Right ventricle myocardium superior (tissue), 1 donor: ENCODE measurements at regions not wholly inside any gene's neighbourhood (a gene's known extent, or its start where the extent isn't known, plus 50 kb on each side); places are given as distances from the start of the nearest gene placed in this dataset.

ENCODE experiments used
- ATAC-seq: fragments of 200-7000 bp; cut with Tn5 transposase; one replicate; pipeline ENCODE4 v1.9.1; 2020; ENCODE audit warnings: mild to moderate bottlenecking; ENCODE audit not compliant: poor library complexity
- DNase-seq: peaks from one replicate; pipeline ENCODE4 v3.0.0-alpha.2; 2020
- intact Hi-C: fragments of 100-400 bp; cut with DNase I; formaldehyde crosslinking; loops from one replicate; pipeline ENCODE4 v1.11.2; 2022
- donor health status: DM: no; HTN: yes; CAD: no; lungs with severe emphysema.

GRCh38 chr20:21653628-21654027 lies 51.8 kb upstream of the PAX1 start:
- intact Hi-C loops = no loop called here
- no peak for DNase-seq
- ATAC-seq = no peak

- intact Hi-C loops = no loop called here
- ATAC-seq = no peak
- DNase-seq = no peak
Observed at GRCh38 chr20:21643417-21643816, 62.0 kb upstream of the PAX1 start.

- intact Hi-C loops = no loop called here
- ATAC-seq (no peak), DNase-seq (no peak)
Observed at GRCh38 chr20:21640556-21640955, 64.9 kb upstream of the PAX1 start.

GRCh38 chr20:21633829-21634228 lies 71.6 kb upstream of the PAX1 start:
- intact Hi-C loops = no loop called here
- DNase-seq (no peak), ATAC-seq (no peak)

DNA sequence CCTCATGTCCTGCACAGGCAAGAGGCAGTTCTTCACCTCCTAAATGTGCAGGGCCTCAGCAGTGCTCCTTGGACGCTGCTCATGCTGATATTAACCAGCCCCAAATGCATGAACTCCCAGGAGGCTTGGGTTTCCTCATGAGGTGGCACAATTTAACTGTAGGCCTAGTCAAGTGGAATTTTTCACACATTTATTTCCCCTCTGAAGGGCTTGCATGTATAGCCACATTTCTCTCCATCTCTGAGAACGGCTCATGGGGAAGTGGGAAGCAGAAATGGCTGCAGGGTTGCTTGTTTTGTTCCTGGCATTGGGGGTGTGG lies 72.8 kb upstream of the PAX1 start:
- ATAC-seq = no peak
- no peak for DNase-seq
- intact Hi-C loops = no loop called here

DNA sequence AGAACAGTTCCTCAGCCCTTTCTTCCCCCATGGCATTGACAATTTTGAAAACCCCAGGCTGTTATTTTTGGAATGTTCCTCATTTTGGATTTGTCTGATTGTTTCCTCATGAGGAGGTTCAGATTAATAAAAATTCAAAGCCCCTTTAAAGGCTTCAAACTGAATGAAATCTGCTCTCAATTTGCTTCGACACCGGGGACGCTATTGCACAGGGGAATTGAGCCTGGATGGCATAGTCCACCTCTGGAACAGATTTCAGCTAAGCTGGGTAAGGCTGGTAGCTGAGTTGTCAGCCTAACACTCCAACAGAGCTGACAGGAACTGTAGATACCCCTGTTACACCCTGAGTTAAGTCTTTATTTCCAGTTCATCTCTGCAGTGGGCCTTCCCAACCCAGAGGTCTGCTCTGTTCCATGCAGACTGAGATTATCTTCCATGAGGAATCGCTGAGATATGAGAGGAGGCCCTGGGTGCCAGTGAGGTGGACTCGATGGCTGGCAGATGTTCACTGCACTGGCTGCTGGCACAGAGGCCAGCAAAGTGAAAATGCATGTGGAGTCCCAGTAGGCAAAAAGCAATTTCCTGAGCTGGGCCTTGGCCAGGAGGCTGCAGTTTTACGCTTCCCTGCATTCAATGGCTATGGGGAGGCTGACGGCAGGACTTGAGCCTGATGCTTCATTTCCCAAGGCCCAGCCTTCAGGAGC lies 73.3 kb upstream of the PAX1 start:
- ATAC-seq = no peak
- intact Hi-C loops = no loop called here
- DNase-seq = no peak

DNA sequence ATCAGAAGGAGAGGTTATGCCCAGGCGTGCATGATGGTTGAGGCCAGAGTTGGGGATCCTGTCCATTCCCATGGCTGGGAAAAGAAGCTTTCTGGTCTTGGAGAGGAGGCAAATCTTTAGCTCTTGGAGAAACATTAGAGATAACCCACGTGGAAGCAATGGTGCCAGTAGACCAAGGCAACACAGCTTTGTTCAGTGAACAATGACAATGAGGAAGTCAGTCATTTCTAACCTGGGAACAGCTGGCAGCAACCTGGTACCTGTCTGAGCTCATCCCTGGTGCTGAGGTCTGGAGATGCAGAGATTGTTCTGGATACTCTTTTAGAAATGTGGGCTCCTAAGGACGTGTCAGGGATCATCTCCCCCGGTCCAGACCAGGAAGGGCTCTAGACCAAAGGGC lies 76.7 kb upstream of the PAX1 start:
- no peak for DNase-seq
- ATAC-seq = no peak
- intact Hi-C loops = no loop called here

GRCh38 chr20:21623781-21624094 lies 81.7 kb upstream of the PAX1 start:
- no peak for ATAC-seq
- intact Hi-C loops = no loop called here

DNA sequence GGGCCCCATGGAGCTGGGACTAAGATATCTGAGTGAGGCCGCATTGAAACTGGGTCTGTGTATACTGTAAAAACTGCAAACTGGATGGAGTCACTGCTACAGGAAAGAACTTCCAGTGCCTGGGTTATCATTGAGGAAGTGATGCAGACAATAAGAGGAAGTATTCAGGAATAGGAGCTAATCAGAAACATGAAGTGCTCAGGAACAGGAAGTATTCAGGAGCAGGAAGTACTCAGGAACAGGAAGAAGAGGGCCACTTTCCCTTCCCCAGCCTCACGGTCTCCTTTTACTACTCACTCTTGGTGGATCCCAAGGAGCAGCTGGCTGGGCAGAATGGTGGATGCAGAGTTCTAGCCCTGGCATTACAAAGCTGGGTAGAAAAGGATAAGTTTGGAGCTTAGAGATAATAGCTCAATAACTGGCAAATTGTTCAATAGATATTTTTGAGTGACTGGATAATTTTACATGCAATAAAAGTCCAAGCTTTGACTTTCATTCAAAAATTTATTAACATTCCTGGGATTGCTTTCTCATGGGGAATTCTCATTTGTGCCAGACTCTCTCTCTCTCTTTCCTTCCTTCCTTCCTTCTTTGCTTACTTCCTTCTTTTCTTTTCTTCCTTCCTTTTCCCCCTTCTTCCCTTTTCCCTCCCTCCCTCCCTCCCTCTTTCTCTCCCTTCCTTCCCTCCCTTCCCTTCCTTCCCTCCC lies 82.2 kb upstream of the PAX1 start:
- intact Hi-C loops = no loop called here
- DNase-seq = no peak

More at GRCh38 chr20:21623781-21624094, 81.7 kb upstream of the PAX1 start:
- no peak for DNase-seq

DNA sequence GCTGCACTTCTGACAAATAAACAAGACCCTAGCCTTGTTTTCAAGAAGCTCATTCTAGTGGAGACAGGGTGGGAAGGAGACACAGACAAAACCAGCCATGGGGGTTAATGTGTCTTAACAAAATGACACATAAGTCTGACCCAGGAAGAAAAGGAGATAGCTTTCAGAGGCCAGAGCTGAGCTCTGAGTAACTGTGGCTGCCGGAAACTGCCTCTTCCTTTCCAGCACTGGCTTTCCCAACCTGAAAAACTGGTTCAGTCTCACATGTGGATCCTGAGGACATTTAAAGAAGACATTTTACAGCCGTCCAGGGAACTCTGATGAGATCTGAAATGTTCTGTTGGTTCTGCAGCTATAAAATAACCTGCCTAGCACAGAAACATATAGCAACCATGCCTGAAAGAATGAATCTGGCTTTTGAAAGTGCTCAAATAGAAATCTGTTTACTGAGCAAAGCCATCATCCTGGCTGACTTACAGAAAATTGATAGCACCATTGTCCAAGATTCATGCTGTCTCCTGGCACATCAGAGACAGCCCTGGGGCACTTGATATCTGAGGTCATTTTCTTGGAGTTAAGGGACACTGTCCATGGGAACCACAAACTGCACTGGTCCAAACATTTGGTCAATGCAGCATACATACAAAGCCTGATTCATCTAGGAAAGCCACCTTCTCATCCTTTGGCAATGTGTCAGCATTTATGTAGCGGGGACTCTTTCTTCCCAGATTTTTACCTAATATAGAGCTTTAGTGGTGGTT lies 83.2 kb upstream of the PAX1 start:
- intact Hi-C loops = no loop called here
- no peak for ATAC-seq
- no peak for DNase-seq

More for the DNA sequence above, 82.2 kb upstream of the PAX1 start:
- no peak for ATAC-seq

DNA sequence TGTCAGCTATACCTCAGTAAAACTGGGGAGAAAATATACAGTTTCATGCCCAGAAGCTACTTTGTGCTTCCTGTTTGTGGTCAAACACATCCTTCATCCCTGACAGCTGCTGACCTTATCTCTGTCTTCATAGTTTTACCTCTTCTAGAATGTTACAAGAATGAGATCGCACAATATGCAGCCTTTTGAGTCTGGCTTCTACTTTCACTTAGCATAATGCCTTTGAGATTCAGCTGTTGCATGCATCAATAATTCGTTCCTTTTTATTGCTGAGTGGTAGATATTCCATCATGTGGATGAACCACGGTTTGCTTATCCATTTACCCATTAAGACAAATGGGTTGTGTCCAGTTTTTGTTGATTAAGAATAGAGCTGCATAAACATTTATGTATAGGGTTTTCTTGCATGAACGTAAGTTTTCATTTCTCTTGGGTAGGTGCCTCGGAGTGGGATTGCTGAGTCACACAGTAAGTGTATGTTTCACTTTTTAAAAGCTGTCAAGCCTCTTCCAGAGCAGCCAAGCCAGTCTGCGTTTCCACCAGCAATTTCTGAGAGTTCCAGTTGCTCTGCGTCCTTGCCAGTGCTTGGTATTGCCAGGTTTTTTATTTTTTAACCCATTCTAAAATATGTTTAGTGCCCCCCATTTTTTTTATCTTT lies 86.6 kb upstream of the PAX1 start:
- ATAC-seq = no peak
- DNase-seq = no peak
- intact Hi-C loops = no loop called here

DNA sequence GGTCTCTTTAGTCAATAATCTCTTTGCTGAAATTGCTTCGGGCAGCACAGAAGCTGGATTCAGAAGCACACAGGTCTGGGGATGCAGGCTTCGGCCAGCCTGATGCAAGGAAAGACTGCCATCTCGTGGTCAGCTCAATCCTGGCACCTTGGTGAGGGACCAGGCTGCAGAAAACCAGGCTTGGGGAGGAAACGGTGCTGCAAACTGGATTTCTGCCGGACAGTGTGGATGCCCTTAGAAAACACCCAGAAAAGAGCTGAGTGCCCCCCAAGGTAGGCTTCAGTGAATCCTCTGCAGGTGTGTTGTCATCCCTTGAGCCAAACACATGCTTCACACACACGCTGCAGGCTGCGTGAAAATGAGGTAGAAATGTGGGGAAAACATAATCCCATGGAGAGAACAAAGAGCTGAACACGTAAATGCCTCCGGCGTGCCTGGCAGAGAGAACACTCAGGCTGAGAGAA lies 89.8 kb upstream of the PAX1 start:
- intact Hi-C loops = no loop called here
- ATAC-seq = no peak
- DNase-seq = no peak

DNA sequence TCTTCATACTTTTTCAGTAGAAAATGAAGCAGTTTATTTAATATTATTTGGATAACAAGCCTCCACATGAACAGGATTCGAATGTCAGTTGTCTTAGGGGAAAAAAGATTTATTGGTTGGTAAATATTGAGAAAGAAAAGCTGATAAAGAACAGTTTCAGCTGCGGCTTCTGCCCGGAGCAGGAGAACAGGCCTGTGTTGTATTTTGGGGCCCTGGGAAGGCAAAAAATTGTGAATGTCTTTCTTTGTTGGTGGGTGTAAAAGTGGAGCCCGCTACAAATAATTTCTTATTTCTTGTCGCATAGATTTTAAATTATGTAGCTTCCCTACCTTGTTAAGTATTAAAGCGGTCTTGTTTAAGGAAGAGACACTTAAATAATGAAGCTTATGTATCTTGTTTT lies 90.5 kb upstream of the PAX1 start:
- intact Hi-C loops = no loop called here
- ATAC-seq (no peak), DNase-seq (no peak)

DNA sequence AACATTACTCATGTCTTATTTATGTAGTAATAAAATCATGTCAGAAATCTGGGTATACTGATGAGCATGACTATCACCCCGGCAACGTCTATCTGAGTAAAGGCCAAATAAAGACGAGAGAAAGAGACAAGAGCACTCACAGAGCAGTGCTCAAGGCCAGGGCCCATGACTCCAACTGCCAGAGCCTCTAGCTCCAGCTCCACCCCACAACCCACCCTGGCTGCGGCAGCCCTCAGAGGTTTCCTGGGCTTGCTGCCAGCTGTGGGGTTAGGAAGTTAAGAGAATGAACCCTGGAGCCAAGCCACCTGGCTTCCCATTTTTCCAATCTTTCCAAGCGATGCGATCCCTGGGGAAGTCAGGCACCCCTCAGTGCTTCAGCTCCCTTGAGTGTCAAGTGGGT lies 92.0 kb upstream of the PAX1 start:
- intact Hi-C loops = no loop called here
- DNase-seq (no peak), ATAC-seq (no peak)

GRCh38 chr20:21609981-21610380 lies 95.5 kb upstream of the PAX1 start:
- DNase-seq (no peak), ATAC-seq (no peak)
- intact Hi-C loops = no loop called here

DNA sequence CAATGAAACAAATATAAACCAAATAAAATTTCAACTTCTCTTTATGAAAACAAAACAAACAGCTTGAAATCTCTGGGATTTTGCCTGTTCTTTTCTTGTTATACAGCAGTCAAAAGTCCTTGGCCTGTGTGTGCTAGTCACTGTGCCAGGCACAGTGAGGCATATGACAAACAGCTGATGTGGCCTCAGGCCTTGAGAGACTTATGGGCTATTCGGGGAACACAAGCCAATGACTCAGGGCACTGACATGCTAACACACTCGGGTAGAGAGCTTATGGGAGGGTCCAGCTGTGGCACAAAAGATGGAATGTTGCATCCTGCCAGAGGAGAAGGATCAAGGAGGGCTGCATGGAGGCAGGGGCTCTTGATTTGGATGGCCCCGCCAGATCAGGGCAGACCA lies 95.4 kb upstream of the NKX2-2 start:
- no peak for DNase-seq
- intact Hi-C loops = no loop called here
- no peak for ATAC-seq

GRCh38 chr20:21608777-21609176 lies 94.9 kb upstream of the NKX2-2 start:
- ATAC-seq (no peak), DNase-seq (no peak)
- intact Hi-C loops = no loop called here

DNA sequence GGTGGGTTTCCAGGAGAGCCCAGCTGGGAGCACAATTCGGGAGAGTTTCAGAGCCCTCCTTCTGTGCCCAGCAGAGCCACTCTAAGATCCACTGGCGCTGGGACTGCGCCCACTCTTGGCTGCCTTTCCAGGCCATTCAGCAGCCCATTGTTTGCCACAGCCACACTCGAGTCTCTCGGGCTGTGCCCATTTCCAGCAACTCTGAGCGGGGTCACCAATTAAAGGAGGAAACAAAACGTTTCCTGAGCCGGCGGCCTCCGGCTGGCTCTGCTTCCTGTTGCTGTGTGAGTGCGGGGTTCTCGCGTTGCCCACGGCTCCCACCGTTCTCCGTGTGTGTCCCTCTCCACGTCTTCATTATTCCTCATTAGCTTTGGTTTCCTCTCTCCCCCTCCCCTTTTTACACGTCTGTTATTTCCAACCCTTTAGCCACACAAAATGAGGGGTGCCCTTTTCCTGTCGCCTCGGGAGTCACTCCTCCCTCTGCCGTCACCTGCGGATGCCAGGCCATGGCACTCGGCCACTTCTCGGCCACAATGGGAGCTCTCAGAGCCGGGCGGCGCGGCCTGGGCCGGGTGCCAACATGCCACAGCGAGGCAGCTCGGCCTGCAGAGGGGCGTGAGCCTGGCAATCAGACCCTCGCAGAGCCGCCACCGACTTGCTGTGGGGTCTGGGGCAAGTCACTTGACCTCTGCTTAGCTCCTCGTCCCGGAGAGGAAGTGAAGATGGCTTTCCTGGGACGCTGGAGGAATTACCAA lies 94.3 kb upstream of the NKX2-2 start:
- no peak for ATAC-seq
- intact Hi-C loops = no loop called here
- no peak for DNase-seq

DNA sequence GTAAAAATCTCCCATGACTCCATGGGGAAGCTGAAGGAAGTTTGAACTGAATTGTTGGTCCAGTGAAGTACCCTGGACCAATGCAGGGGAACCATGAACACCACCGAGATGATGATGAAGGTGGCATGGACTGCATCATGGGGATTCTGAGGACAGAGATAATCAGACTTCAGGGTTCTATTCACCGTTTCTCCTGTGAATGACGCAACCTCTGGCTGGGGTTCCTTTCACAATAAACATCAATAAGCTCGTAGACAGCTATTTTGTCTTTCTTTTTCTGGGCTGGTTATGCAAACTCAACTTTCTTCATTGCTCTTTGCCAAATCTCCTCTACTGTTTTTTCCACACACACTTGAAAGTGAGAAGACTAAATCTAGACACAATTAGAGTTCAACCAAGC lies 87.9 kb upstream of the NKX2-2 start:
- intact Hi-C loops = no loop called here
- ATAC-seq (no peak), DNase-seq (no peak)
